Esophagus (tissue), 2 donors: ENCODE measurements at regions not wholly inside any gene's neighbourhood (a gene's known extent, or its start where the extent isn't known, plus 50 kb on each side); places are given as distances from the start of the nearest gene placed in this dataset.

Source experiments
- H3K27ac ChIP-seq, 2 donors: one replicate each; pipeline ENCODE4 v1.5.1; 2013; ENCODE audit warnings: low read depth in 2 of 2, mild to moderate bottlenecking in 2 of 2, inconsistent platforms in 1 of 2, low read length in 1 of 2, moderate library complexity in 1 of 2
- H3K27me3 ChIP-seq, 2 donors: one replicate each; pipeline ENCODE4 v1.6.1; 2013; ENCODE audit warnings: low read length in 2 of 2, control low read depth in 1 of 2, mild to moderate bottlenecking in 1 of 2; ENCODE audit not compliant: insufficient read depth in 2 of 2, control insufficient read depth in 1 of 2
- H3K36me3 ChIP-seq, 2 donors: one replicate each; pipeline ENCODE4 v1.6.1; 2013; ENCODE audit warnings: low read length in 1 of 2; ENCODE audit not compliant: control insufficient read depth in 2 of 2, insufficient read depth in 2 of 2
- H3K4me1 ChIP-seq, 2 donors: one replicate each; pipeline ENCODE4 v1.6.1; 2013; ENCODE audit warnings: low read length in 1 of 2; ENCODE audit not compliant: control insufficient read depth in 2 of 2, insufficient read depth in 2 of 2
- H3K4me3 ChIP-seq, 2 donors: one replicate each; pipeline ENCODE4 v1.5.1; 2013; ENCODE audit warnings: low read length in 2 of 2, mild to moderate bottlenecking in 2 of 2, low read depth in 1 of 2, moderate library complexity in 1 of 2
- H3K9me3 ChIP-seq, 2 donors: one replicate each; pipeline ENCODE4 v1.6.1; 2013; ENCODE audit warnings: mild to moderate bottlenecking in 2 of 2, low read depth in 1 of 2, low read length in 1 of 2, moderate library complexity in 1 of 2; ENCODE audit not compliant: control insufficient read depth in 2 of 2, insufficient read depth in 1 of 2
- WGBS, 2 donors: extraction: QIAGEN DNeasy Blood & Tissue Kit; methylation state at CpG; one replicate each; pipeline ENCODE4 v1.1.7; 2013; 5-methylcytosine and 5-hydroxymethylcytosine counted together
- donor health status: healthy with polysubstance abuse.
- donor health status: Bipolar disorder and iron deficiency.

- 58 to 70% methylated on average over 5 of the region's 5 CpGs for WGBS, 2 donors
- H3K36me3 ChIP-seq: no peaks in the 10 kb centered on the region
- H3K27me3 ChIP-seq: no peaks in the 10 kb centered on the region
- no peak overlapping the region for H3K4me3 ChIP-seq
- H3K4me1 ChIP-seq: no peaks in the 10 kb centered on the region
- H3K9me3 ChIP-seq: no peaks in the 10 kb centered on the region
- H3K27ac ChIP-seq: no peak overlapping the region
Measured at GRCh38 chr9:91489361-91489899, 65.8 kb upstream of the NFIL3 start.

DNA sequence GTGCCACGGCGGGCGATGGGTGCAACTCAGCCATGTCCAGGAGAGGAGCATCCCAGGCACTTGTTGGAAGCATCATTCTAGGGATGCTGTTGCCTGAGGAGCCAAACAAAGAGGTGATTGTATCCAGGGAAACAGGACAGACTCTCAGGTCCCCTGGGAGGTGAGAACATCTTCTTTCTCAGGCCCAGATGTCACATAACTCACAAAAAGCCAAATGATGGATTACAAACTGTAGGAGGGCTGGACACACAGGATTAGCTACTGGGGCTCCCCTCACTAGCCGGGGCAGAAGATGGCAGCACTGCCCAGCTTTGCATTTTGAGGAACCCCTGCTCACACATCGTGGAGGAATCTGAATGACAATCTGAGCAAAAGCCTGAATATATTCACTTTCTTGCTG, 64.7 kb upstream of the NFIL3 start:
- 84 to 90% methylated on average over 5 of the region's 5 CpGs for WGBS, 2 donors
- Histone ChIP-seq H3K4me1 (no peaks in the 10 kb centered on the region), H3K27ac (no peak overlapping the region), H3K9me3 (no peaks in the 10 kb centered on the region), H3K4me3 (no peak overlapping the region), H3K27me3 (no peaks in the 10 kb centered on the region), H3K36me3 (no peaks in the 10 kb centered on the region)

DNA sequence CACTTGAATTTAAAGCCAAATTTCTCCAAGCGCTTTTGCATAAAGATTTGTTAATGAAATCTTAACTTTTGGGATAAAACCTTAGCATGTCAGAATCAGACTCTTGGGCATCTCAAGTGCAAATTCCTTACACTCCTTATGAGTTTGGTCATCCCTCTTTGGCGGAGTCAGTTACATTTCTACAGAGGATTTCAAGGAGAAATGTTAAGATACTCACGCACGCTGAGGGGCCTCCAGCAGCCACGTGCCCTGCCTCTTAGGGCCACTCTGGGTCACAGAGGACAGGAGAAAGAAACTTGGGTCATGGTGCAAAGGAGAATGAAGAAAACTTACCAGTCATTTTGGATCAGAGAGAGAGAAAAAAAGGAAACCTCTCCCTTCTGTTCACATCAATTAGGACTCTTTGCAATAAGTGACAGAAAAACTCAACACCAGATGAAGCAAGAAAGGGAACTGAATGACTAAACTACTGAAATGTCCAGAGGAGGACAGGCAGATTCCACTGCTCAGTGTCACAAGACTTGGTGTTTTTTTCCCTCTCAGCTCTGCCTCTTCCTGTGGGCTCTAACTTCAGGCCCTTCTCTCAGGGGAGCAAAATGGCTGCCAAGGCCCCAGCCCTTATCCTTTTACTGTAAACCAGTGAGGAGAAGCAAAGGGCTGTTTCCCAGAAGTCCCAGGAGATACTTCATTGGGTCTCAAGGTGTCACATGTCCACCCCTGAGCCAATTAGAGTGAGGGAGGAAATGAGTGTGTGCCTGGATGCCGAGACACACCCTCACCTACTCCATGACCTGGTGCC, 63.3 kb upstream of the NFIL3 start:
- no peaks in the 10 kb centered on the region for H3K9me3 ChIP-seq
- no peak overlapping the region for H3K27ac ChIP-seq
- 77 to 82% methylated on average over 6 of the region's 6 CpGs for WGBS, 2 donors

GRCh38 chr9:91485006-91485405, 61.4 kb upstream of the NFIL3 start:
- WGBS, 2 donors: 95 to 96% methylated on average over 5 of the region's 5 CpGs
- Histone ChIP-seq H3K27me3 (no peaks in the 10 kb centered on the region), H3K4me1 (no peaks in the 10 kb centered on the region), H3K36me3 (no peaks in the 10 kb centered on the region), H3K27ac (no peak overlapping the region), H3K9me3 (no peaks in the 10 kb centered on the region), H3K4me3 (no peak overlapping the region)

More for the DNA sequence above, 63.3 kb upstream of the NFIL3 start:
- Histone ChIP-seq H3K27me3 (no peaks in the 10 kb centered on the region), H3K36me3 (no peaks in the 10 kb centered on the region), H3K4me1 (no peaks in the 10 kb centered on the region), H3K4me3 (no peak overlapping the region)

DNA sequence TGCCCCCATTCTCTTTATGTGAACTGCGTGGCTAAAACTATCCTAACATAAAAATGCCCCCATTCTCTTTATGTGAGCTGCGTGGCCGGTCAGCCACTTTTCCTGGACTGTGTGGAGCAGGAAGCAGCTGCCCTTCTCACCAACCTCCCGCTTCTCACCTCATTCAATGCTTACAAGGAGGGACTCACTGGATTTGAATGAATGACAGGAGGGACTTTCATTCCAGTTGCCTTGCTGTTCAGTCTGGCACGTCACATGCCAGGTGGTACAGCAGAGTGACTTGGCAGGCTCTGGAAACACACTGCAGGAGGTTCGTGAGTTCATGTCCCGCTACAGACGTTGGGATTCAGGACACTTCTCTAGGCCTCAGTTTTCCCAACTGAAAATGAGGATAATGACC, 60.2 kb upstream of the NFIL3 start:
- 72 to 81% methylated on average over 8 of the region's 8 CpGs for WGBS, 2 donors
- Histone ChIP-seq H3K27ac (peak overlapping the region in 1 of 2 donors; percentile 45), H3K27me3 (no peaks in the 10 kb centered on the region), H3K4me1 (no peaks in the 10 kb centered on the region), H3K4me3 (no peak overlapping the region), H3K9me3 (no peaks in the 10 kb centered on the region), H3K36me3 (no peaks in the 10 kb centered on the region)

DNA sequence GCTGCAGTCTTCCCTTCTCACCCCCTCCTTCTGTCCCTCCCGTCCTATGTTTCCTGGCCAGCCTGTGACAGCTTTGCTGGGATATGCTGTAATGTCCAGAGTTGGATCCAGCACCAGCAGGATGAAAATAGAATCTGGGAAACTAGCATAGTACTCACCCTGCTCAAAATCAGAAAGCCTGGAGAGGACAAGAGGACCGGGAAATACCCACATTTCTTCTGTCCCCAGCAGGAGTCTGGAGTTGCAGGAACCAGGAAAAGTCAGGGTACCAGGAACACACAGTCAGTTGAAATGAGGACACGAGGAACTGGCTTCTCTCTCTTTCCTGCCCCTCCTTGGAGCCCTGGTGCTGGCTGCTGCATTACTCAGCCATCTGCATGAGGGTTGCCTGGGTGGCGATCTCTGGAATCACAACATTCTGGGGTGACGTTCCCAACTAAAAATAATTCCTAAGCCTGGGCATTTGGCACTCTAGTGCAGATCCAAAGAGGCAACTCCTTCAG, 59.6 kb upstream of the NFIL3 start:
- Histone ChIP-seq H3K4me3 (no peak overlapping the region), H3K27ac (peak overlapping the region in 1 of 2 donors; percentile 3), H3K9me3 (no peaks in the 10 kb centered on the region), H3K4me1 (no peaks in the 10 kb centered on the region), H3K27me3 (no peaks in the 10 kb centered on the region), H3K36me3 (no peaks in the 10 kb centered on the region)
- 44 to 56% methylated on average over 5 of the region's 5 CpGs for WGBS, 2 donors

DNA sequence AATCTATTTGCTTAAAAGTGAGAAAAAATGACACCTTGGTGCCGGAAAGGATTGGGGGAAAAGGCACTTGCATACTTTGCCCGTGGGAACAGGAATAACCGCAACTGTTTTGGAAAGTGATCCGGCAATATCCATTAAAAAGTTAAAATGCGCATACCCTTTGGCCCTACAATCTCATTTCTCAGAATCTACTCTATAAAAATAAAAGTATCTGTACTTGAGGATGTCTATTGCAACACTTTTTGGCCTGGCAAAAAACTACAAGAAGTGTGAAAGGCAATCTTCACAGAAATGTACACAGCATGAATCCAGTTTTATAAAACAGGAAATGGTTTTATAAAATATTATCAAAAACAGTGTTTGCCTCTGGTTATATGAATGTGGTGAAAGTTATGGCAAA, 58.3 kb upstream of the NFIL3 start:
- 89 to 92% methylated on average over 5 of the region's 5 CpGs for WGBS, 2 donors
- H3K9me3 ChIP-seq: no peaks in the 10 kb centered on the region
- no peaks in the 10 kb centered on the region for H3K27me3 ChIP-seq
- H3K4me3 ChIP-seq: no peak overlapping the region
- H3K36me3 ChIP-seq: no peaks in the 10 kb centered on the region
- H3K4me1 ChIP-seq: no peaks in the 10 kb centered on the region
- no peak overlapping the region for H3K27ac ChIP-seq

- no peaks in the 10 kb centered on the region for H3K36me3 ChIP-seq
- 59 to 62% methylated on average over 4 of the region's 4 CpGs for WGBS, 2 donors
Measured at GRCh38 chr9:91477106-91477505, 53.5 kb upstream of the NFIL3 start.

GRCh38 chr9:91474656-91475055, 51.0 kb upstream of the NFIL3 start:
- Histone ChIP-seq H3K27me3 (no peaks in the 10 kb centered on the region), H3K27ac (no peak overlapping the region), H3K4me3 (no peak overlapping the region), H3K4me1 (no peaks in the 10 kb centered on the region), H3K36me3 (no peaks in the 10 kb centered on the region), H3K9me3 (peaks cover 0 to 6% of the 10 kb centered on the region in 2 donors)
- WGBS, 2 donors: 13 to 16% methylated on average over 1 of the region's 1 CpG

More at GRCh38 chr9:91477106-91477505, 53.5 kb upstream of the NFIL3 start:
- H3K4me1 ChIP-seq: no peaks in the 10 kb centered on the region
- H3K9me3 ChIP-seq: peaks cover 0 to 6% of the 10 kb centered on the region in 2 donors
- H3K27ac ChIP-seq: no peak overlapping the region
- H3K27me3 ChIP-seq: no peaks in the 10 kb centered on the region
- H3K4me3 ChIP-seq: no peak overlapping the region
